Sigmoid colon (tissue), 4 donors: ENCODE measurements at regions not wholly inside any gene's neighbourhood (a gene's known extent, or its start where the extent isn't known, plus 50 kb on each side); places are given as distances from the start of the nearest gene placed in this dataset.

ENCODE experiments used
- POLR2AphosphoS5 ChIP-seq, 4 donors: sonication (generic); formaldehyde crosslinking; IDR thresholded peaks; one replicate each; pipeline ENCODE4 v1.6.1; 2017; ENCODE audit warnings: antibody characterized with exemption in 4 of 4
- TF ChIP-seq, protein P1 (sequence below), 4 experiments: fragments of 450-650 bp in 3 of 4; fragments of 200-600 bp in 1 of 4; IDR thresholded peaks; one replicate each; pipeline ENCODE4 v1.5.1; 2016 to 2019; ENCODE audit warnings: antibody characterized with exemption in 4 of 4, mild to moderate bottlenecking in 3 of 4, moderate library complexity in 2 of 4

DNA sequence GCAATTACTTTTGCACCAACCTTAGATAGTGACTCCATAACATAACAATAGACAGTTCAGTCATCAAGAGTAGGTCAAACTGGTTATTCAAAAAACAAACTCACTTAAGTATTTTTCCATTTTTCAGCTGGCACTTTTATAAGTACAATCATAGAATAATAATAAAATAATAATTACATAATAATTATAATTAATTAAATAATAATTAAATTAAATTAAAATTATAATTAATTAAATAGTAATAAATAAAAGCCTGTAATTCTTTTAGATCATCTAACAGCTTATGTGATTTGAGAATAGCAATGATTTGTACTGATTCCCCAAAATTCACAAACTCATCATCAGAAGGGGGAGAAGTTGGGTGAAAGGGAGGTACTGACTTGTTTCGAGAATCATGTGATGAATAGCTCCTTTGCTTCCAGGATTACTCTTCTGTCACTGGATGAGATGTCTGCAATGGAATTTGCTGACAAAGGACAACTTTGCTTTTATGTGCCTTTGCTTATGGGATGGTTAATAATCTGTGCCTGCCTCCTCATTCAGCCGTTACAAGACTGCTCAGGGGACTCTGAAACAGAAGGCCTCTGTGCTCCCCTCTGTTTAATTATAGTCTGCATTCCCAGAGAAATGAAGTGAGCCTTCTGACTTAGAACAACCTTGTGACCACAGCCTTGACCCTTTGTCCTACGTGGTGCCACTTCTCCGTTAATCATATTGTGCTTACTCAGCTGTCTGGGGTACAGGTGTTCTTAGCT, 104.8 kb upstream of the ENPEP start:
- TF ChIP-seq, protein P1, sequence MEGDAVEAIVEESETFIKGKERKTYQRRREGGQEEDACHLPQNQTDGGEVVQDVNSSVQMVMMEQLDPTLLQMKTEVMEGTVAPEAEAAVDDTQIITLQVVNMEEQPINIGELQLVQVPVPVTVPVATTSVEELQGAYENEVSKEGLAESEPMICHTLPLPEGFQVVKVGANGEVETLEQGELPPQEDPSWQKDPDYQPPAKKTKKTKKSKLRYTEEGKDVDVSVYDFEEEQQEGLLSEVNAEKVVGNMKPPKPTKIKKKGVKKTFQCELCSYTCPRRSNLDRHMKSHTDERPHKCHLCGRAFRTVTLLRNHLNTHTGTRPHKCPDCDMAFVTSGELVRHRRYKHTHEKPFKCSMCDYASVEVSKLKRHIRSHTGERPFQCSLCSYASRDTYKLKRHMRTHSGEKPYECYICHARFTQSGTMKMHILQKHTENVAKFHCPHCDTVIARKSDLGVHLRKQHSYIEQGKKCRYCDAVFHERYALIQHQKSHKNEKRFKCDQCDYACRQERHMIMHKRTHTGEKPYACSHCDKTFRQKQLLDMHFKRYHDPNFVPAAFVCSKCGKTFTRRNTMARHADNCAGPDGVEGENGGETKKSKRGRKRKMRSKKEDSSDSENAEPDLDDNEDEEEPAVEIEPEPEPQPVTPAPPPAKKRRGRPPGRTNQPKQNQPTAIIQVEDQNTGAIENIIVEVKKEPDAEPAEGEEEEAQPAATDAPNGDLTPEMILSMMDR (IDR thresholded peaks at IDR 0.05), result no peak
- no peak for TF ChIP-seq POLR2AphosphoS5 (IDR thresholded peaks at IDR 0.05)
